ENCODE measurements at regions not wholly inside any gene's neighbourhood (a gene's known extent, or its start where the extent isn't known, plus 50 kb on each side); places are given as distances from the start of the nearest gene placed in this dataset.

- no peak for DNase-seq (ENCODE audit: extremely low spot score)
- Histone ChIP-seq H3K4me3 (ENCODE audit: low read depth, low read length) (no peak overlapping the region), H3K36me3 (ENCODE audit: insufficient read depth) (no peaks in the 10 kb centered on the region), H3K27ac (ENCODE audit: low read depth) (no peak overlapping the region), H3K4me1 (ENCODE audit: insufficient read depth) (no peaks in the 10 kb centered on the region)
Observed at GRCh38 chr3:167188592-167188991, 191.5 kb downstream of the ZBBX start.

GRCh38 chr3:167187221-167187620 lies 192.9 kb downstream of the ZBBX start:
- Histone ChIP-seq H3K27ac (ENCODE audit: low read depth) (no peak overlapping the region), H3K36me3 (ENCODE audit: insufficient read depth) (no peaks in the 10 kb centered on the region), H3K4me3 (ENCODE audit: low read depth, low read length) (no peak overlapping the region), H3K4me1 (ENCODE audit: insufficient read depth) (no peaks in the 10 kb centered on the region)
- no peak for DNase-seq (ENCODE audit: extremely low spot score)
- WGBS, result 63% methylated on average over 2 of the region's 2 CpGs

- DNase-seq (ENCODE audit: extremely low spot score), result no peak
- H3K36me3 ChIP-seq (ENCODE audit: insufficient read depth), result no peaks in the 10 kb centered on the region
- H3K27ac ChIP-seq (ENCODE audit: low read depth), result no peak overlapping the region
- WGBS, result 80% methylated on average over 3 of the region's 3 CpGs
- no peaks in the 10 kb centered on the region for H3K4me1 ChIP-seq (ENCODE audit: insufficient read depth)
- no peak overlapping the region for H3K4me3 ChIP-seq (ENCODE audit: low read depth, low read length)
Observed at GRCh38 chr3:167184511-167184910, 195.6 kb downstream of the ZBBX start.

GRCh38 chr3:167172377-167172776 lies 207.7 kb downstream of the ZBBX start:
- no peak for DNase-seq (ENCODE audit: extremely low spot score)
- H3K4me1 ChIP-seq (ENCODE audit: insufficient read depth), result no peaks in the 10 kb centered on the region
- H3K27ac ChIP-seq (ENCODE audit: low read depth), result no peak overlapping the region
- no peak overlapping the region for H3K4me3 ChIP-seq (ENCODE audit: low read depth, low read length)
- WGBS, result 92% methylated on average over 1 of the region's 1 CpG
- no peaks in the 10 kb centered on the region for H3K36me3 ChIP-seq (ENCODE audit: insufficient read depth)

- Histone ChIP-seq H3K4me1 (ENCODE audit: insufficient read depth) (no peaks in the 10 kb centered on the region), H3K27ac (ENCODE audit: low read depth) (no peak overlapping the region)
- WGBS, result 73% methylated on average over 3 of the region's 3 CpGs
Observed at GRCh38 chr3:167167491-167167890, 212.6 kb downstream of the ZBBX start.

GRCh38 chr3:167166594-167167253 lies 213.4 kb downstream of the ZBBX start:
- WGBS, result 18% methylated on average over 4 of the region's 4 CpGs
- H3K36me3 ChIP-seq (ENCODE audit: insufficient read depth), result no peaks in the 10 kb centered on the region
- H3K4me1 ChIP-seq (ENCODE audit: insufficient read depth), result no peaks in the 10 kb centered on the region
- peak; percentile 51 for DNase-seq (ENCODE audit: extremely low spot score)
- no peak overlapping the region for H3K27ac ChIP-seq (ENCODE audit: low read depth)
- H3K4me3 ChIP-seq (ENCODE audit: low read depth, low read length), result no peak overlapping the region

More at GRCh38 chr3:167167491-167167890, 212.6 kb downstream of the ZBBX start:
- Histone ChIP-seq H3K4me3 (ENCODE audit: low read depth, low read length) (no peak overlapping the region), H3K36me3 (ENCODE audit: insufficient read depth) (no peaks in the 10 kb centered on the region)
- DNase-seq (ENCODE audit: extremely low spot score), result no peak

GRCh38 chr3:167166012-167166411 lies 214.1 kb downstream of the ZBBX start:
- Histone ChIP-seq H3K36me3 (ENCODE audit: insufficient read depth) (no peaks in the 10 kb centered on the region), H3K4me1 (ENCODE audit: insufficient read depth) (no peaks in the 10 kb centered on the region), H3K27ac (ENCODE audit: low read depth) (no peak overlapping the region), H3K4me3 (ENCODE audit: low read depth, low read length) (no peak overlapping the region)
- DNase-seq (ENCODE audit: extremely low spot score), result no peak

- H3K27ac ChIP-seq (ENCODE audit: low read depth), result no peak overlapping the region
- 70% methylated on average over 3 of the region's 3 CpGs for WGBS
- DNase-seq (ENCODE audit: extremely low spot score), result no peak
Observed at GRCh38 chr3:167163580-167163979, 216.5 kb downstream of the ZBBX start.

GRCh38 chr3:167162083-167162482 lies 218.0 kb downstream of the ZBBX start:
- H3K36me3 ChIP-seq (ENCODE audit: insufficient read depth), result no peaks in the 10 kb centered on the region
- 84% methylated on average over 1 of the region's 1 CpG for WGBS
- H3K4me1 ChIP-seq (ENCODE audit: insufficient read depth), result no peaks in the 10 kb centered on the region
- H3K27ac ChIP-seq (ENCODE audit: low read depth), result no peak overlapping the region
- DNase-seq (ENCODE audit: extremely low spot score), result no peak
- H3K4me3 ChIP-seq (ENCODE audit: low read depth, low read length), result no peak overlapping the region

More at GRCh38 chr3:167163580-167163979, 216.5 kb downstream of the ZBBX start:
- no peaks in the 10 kb centered on the region for H3K36me3 ChIP-seq (ENCODE audit: insufficient read depth)
- H3K4me3 ChIP-seq (ENCODE audit: low read depth, low read length), result no peak overlapping the region
- no peaks in the 10 kb centered on the region for H3K4me1 ChIP-seq (ENCODE audit: insufficient read depth)

GRCh38 chr3:167160781-167161180 lies 219.3 kb downstream of the ZBBX start:
- no peaks in the 10 kb centered on the region for H3K4me1 ChIP-seq (ENCODE audit: insufficient read depth)
- H3K36me3 ChIP-seq (ENCODE audit: insufficient read depth), result no peaks in the 10 kb centered on the region
- WGBS, result 86% methylated on average over 1 of the region's 1 CpG
- no peak overlapping the region for H3K27ac ChIP-seq (ENCODE audit: low read depth)
- no peak for DNase-seq (ENCODE audit: extremely low spot score)
- no peak overlapping the region for H3K4me3 ChIP-seq (ENCODE audit: low read depth, low read length)

GRCh38 chr3:167151636-167152035 lies 228.5 kb downstream of the ZBBX start:
- no peaks in the 10 kb centered on the region for H3K36me3 ChIP-seq (ENCODE audit: insufficient read depth)
- H3K4me1 ChIP-seq (ENCODE audit: insufficient read depth), result no peaks in the 10 kb centered on the region
- no peak overlapping the region for H3K4me3 ChIP-seq (ENCODE audit: low read depth, low read length)
- no peak overlapping the region for H3K27ac ChIP-seq (ENCODE audit: low read depth)
- DNase-seq (ENCODE audit: extremely low spot score), result no peak
- 67% methylated on average over 2 of the region's 2 CpGs for WGBS

GRCh38 chr3:167148136-167148535 lies 232.0 kb downstream of the ZBBX start:
- H3K4me3 ChIP-seq (ENCODE audit: low read depth, low read length), result no peak overlapping the region
- no peak for DNase-seq (ENCODE audit: extremely low spot score)
- no peak overlapping the region for H3K27ac ChIP-seq (ENCODE audit: low read depth)
- H3K4me1 ChIP-seq (ENCODE audit: insufficient read depth), result no peaks in the 10 kb centered on the region
- 84% methylated on average over 4 of the region's 4 CpGs for WGBS
- no peaks in the 10 kb centered on the region for H3K36me3 ChIP-seq (ENCODE audit: insufficient read depth)

- 85% methylated on average over 3 of the region's 3 CpGs for WGBS
- H3K4me1 ChIP-seq (ENCODE audit: insufficient read depth), result no peaks in the 10 kb centered on the region
- no peaks in the 10 kb centered on the region for H3K36me3 ChIP-seq (ENCODE audit: insufficient read depth)
- no peak for DNase-seq (ENCODE audit: extremely low spot score)
- no peak overlapping the region for H3K4me3 ChIP-seq (ENCODE audit: low read depth, low read length)
- H3K27ac ChIP-seq (ENCODE audit: low read depth), result no peak overlapping the region
Observed at GRCh38 chr3:167146911-167147310, 233.2 kb downstream of the ZBBX start.

- Histone ChIP-seq H3K27ac (ENCODE audit: low read depth) (no peak overlapping the region), H3K4me1 (ENCODE audit: insufficient read depth) (no peaks in the 10 kb centered on the region), H3K4me3 (ENCODE audit: low read depth, low read length) (no peak overlapping the region), H3K36me3 (ENCODE audit: insufficient read depth) (no peaks in the 10 kb centered on the region)
- WGBS, result 85% methylated on average over 3 of the region's 3 CpGs
- no peak for DNase-seq (ENCODE audit: extremely low spot score)
Observed at GRCh38 chr3:167125612-167126407, 254.3 kb downstream of the ZBBX start.
